Smooth muscle cell (in vitro differentiated cells): ENCODE measurements at regions not wholly inside any gene's neighbourhood (a gene's known extent, or its start where the extent isn't known, plus 50 kb on each side); places are given as distances from the start of the nearest gene placed in this dataset.

Source experiments
- DNase-seq: peaks from one replicate; lab custom pipeline; 2025; ENCODE audit not compliant: unreplicated experiment; lab: John Stamatoyannopoulos, UW
- H2AFZ ChIP-seq: fragments of 200-600 bp; sonication (generic); 2 replicates; pipeline ENCODE4 v1.6.0; 2016; ENCODE audit warnings: antibody characterized with exemption, low read depth, mild to moderate bottlenecking
- H3F3A ChIP-seq: fragments of 200-600 bp; sonication (generic); 2 replicates; pipeline ENCODE4 v1.6.0; 2017; ENCODE audit warnings: antibody characterized with exemption, low read depth
- H3K27ac ChIP-seq: fragments of 200-600 bp; sonication (generic); 2 replicates; pipeline ENCODE4 v1.5.1; 2016; ENCODE audit warnings: low read depth, mild to moderate bottlenecking
- H3K27me3 ChIP-seq: fragments of 200-600 bp; sonication (generic); 2 replicates; pipeline ENCODE4 v1.6.1; 2016; ENCODE audit warnings: low read depth, mild to moderate bottlenecking
- H3K36me3 ChIP-seq: fragments of 200-600 bp; sonication (generic); 2 replicates; pipeline ENCODE4 v1.5.1; 2016; ENCODE audit warnings: low read depth
- H3K4me1 ChIP-seq: fragments of 200-600 bp; sonication (generic); 2 replicates; pipeline ENCODE4 v1.5.1; 2016; ENCODE audit warnings: low read depth
- H3K4me2 ChIP-seq: fragments of 200-600 bp; sonication (generic); 2 replicates; pipeline ENCODE4 v1.6.0; 2016; ENCODE audit warnings: mild to moderate bottlenecking
- H3K4me3 ChIP-seq: fragments of 200-600 bp; sonication (generic); 2 replicates; pipeline ENCODE4 v1.5.1; 2016; ENCODE audit warnings: mild to moderate bottlenecking
- H3K79me2 ChIP-seq: fragments of 200-600 bp; sonication (generic); 2 replicates; pipeline ENCODE4 v1.6.0; 2016; ENCODE audit warnings: low read depth, mild to moderate bottlenecking
- H3K9ac ChIP-seq: fragments of 200-600 bp; sonication (generic); 2 replicates; pipeline ENCODE4 v1.6.0; 2016; ENCODE audit warnings: low read depth
- H3K9me3 ChIP-seq: fragments of 200-600 bp; sonication (generic); replicated peaks from 2 replicates; pipeline ENCODE4 v1.5.1; 2016; ENCODE audit warnings: low read depth
- H4K20me1 ChIP-seq: fragments of 200-600 bp; sonication (generic); 2 replicates; pipeline ENCODE4 v1.6.0; 2016; ENCODE audit warnings: low read depth
- WGBS: methylation state at CpG from one replicate; pipeline ENCODE4 v1.1.7; 2016; ENCODE audit warnings: low lambda C conversion rate; 5-methylcytosine and 5-hydroxymethylcytosine counted together
- TF ChIP-seq, protein P1 (sequence below): fragments of 200-600 bp; sonication (generic); IDR thresholded peaks from 2 replicates; pipeline ENCODE4 v1.5.1; 2017; ENCODE audit warnings: borderline replicate concordance, mild to moderate bottlenecking, antibody characterized with exemption; ENCODE audit not compliant: insufficient read depth, poor library complexity, severe bottlenecking

DNA sequence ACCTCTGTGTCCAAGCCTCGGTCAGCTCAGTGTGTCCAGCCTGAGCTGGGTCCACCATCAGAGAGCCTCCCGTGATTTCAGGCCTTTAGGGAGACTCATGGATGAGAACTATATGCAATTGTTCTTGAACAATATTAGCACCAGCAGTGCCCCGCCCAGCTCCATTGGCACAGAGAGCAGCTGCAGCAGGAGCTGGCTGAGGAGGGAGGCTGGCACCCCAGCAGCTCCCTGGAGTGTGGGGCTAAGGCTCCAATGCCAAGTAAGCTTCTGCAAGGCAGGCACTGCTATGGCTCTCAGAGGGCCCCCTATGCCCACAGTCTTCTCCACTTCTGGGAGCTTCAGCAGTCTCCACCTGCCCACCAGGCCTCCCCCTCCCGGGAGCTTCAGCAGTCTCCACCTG lies 593.3 kb downstream of the MATN1 start:
- Histone ChIP-seq H3K4me3 (no peak overlapping the region), H3K79me2 (no peaks in the 10 kb centered on the region), H2AFZ (no peak overlapping the region), H3K9me3 (no peaks in the 10 kb centered on the region), H4K20me1 (no peaks in the 10 kb centered on the region), H3K9ac (no peak overlapping the region), H3K4me1 (no peaks in the 10 kb centered on the region), H3K27me3 (peaks cover 57% of the 10 kb centered on the region), H3K36me3 (no peaks in the 10 kb centered on the region), H3K4me2 (no peak overlapping the region), H3F3A (no peaks in the 10 kb centered on the region), H3K27ac (no peak overlapping the region)
- 90% methylated on average over 4 of the region's 4 CpGs for WGBS
- TF ChIP-seq, protein P1, sequence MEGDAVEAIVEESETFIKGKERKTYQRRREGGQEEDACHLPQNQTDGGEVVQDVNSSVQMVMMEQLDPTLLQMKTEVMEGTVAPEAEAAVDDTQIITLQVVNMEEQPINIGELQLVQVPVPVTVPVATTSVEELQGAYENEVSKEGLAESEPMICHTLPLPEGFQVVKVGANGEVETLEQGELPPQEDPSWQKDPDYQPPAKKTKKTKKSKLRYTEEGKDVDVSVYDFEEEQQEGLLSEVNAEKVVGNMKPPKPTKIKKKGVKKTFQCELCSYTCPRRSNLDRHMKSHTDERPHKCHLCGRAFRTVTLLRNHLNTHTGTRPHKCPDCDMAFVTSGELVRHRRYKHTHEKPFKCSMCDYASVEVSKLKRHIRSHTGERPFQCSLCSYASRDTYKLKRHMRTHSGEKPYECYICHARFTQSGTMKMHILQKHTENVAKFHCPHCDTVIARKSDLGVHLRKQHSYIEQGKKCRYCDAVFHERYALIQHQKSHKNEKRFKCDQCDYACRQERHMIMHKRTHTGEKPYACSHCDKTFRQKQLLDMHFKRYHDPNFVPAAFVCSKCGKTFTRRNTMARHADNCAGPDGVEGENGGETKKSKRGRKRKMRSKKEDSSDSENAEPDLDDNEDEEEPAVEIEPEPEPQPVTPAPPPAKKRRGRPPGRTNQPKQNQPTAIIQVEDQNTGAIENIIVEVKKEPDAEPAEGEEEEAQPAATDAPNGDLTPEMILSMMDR, result no peak
- no peak for DNase-seq

DNA sequence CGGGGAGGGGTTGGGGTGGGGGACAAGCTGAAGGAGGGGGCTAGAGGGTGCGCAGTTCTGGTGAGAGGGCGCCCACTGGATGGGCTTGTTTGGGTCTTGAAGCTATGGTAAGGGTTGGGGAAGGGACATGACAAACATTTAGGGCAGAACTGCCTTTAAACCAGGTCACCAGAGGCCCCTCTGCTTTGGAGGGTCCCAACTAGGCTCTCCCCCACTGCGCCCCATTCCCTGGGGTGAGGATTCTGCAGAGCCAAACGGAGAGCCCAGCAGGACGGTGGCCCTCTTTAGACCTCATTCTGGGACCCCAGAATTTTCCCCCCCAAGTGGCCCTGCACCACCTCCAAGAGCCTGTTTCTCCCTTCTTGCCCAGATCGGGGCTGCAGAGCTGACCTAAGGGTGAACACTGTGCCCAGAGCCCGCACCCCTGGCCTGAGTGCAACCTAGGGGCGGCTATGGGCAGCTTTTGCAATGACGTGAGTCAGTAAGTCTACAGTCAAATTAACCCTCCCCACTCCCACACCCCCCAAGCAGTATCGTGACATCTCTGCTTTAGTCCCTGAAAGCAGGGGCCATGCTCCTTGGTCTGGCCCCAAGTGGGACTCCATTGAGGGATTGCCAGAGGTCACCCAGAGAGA lies 593.8 kb downstream of the MATN1 start:
- Histone ChIP-seq H3K36me3 (no peaks in the 10 kb centered on the region), H4K20me1 (no peaks in the 10 kb centered on the region), H3K27me3 (peaks cover 59% of the 10 kb centered on the region), H2AFZ (no peak overlapping the region), H3K27ac (no peak overlapping the region), H3K4me3 (no peak overlapping the region), H3K79me2 (no peaks in the 10 kb centered on the region), H3K9ac (no peak overlapping the region), H3K9me3 (no peaks in the 10 kb centered on the region), H3F3A (no peaks in the 10 kb centered on the region), H3K4me2 (no peak overlapping the region), H3K4me1 (no peaks in the 10 kb centered on the region)
- no peak for DNase-seq
- WGBS, result 87% methylated on average over 11 of the region's 11 CpGs
- TF ChIP-seq, protein P1, result no peak

DNA sequence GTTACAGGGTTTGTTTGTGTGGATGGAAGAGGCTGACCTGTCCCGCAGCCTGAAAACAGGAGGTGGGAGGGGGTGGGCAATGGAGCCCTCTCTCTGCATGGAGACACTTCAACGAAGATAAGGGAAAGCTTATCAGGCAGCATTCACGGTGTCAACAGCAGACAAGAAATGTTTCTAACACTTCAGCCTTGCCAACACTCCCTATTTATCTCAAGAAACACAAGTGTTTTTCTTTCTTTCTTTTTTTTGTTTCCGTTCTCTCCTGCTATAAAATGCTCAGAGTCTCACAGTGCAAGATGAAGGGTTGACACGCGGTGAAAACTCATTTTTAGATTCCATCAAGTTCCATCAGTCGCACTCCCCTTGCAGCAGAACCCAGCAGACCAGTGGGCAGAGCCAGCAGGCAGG lies 594.4 kb downstream of the MATN1 start:
- H4K20me1 ChIP-seq, result no peaks in the 10 kb centered on the region
- H3K9me3 ChIP-seq, result no peaks in the 10 kb centered on the region
- no peak overlapping the region for H3K4me3 ChIP-seq
- H3K79me2 ChIP-seq, result no peaks in the 10 kb centered on the region
- no peak overlapping the region for H3K4me2 ChIP-seq
- H3K27ac ChIP-seq, result no peak overlapping the region
- H3K9ac ChIP-seq, result no peak overlapping the region
- TF ChIP-seq, protein P1, result no peak
- no peaks in the 10 kb centered on the region for H3F3A ChIP-seq
- WGBS, result 51% methylated on average over 7 of the region's 7 CpGs
- no peaks in the 10 kb centered on the region for H3K4me1 ChIP-seq
- H3K36me3 ChIP-seq, result no peaks in the 10 kb centered on the region
- H2AFZ ChIP-seq, result no peak overlapping the region
- H3K27me3 ChIP-seq, result peaks cover 60% of the 10 kb centered on the region
- DNase-seq, result no peak

DNA sequence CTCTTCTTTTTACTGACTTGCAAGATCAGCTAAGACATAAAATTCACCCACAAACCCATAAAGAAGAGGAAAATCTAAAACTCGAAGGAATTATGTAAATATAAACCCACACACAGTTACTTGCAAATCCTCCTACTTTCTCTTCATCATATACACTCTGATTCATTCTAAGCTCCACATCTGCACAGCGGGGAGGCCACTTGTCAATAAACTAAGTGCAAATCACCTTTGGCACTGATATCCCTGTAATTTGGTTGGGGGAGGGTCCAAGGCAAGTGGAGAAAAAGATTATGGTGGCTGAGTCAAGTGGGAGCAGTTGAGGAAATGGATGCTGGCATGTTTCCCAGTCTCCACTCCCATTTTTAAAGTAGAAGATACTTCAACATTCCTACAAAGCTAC lies 596.5 kb downstream of the MATN1 start:
- no peak for DNase-seq
- no peaks in the 10 kb centered on the region for H3F3A ChIP-seq
- H3K4me1 ChIP-seq, result no peaks in the 10 kb centered on the region
- H3K9ac ChIP-seq, result no peak overlapping the region
- H3K27ac ChIP-seq, result no peak overlapping the region
- no peak overlapping the region for H2AFZ ChIP-seq
- peaks cover 59% of the 10 kb centered on the region for H3K27me3 ChIP-seq
- H3K79me2 ChIP-seq, result no peaks in the 10 kb centered on the region
- no peaks in the 10 kb centered on the region for H4K20me1 ChIP-seq
- no peak overlapping the region for H3K4me2 ChIP-seq
- TF ChIP-seq, protein P1, result no peak
- no peak overlapping the region for H3K4me3 ChIP-seq
- 24% methylated on average over 2 of the region's 2 CpGs for WGBS
- H3K9me3 ChIP-seq, result no peaks in the 10 kb centered on the region
- no peaks in the 10 kb centered on the region for H3K36me3 ChIP-seq
